Esophagus squamous epithelium (tissue), 5 donors: ENCODE measurements at regions not wholly inside any gene's neighbourhood (a gene's known extent, or its start where the extent isn't known, plus 50 kb on each side); places are given as distances from the start of the nearest gene placed in this dataset.

Experiments
- DNase-seq: peaks from one replicate; lab custom pipeline; 2025; lab: John Stamatoyannopoulos, UW
- H3K27ac ChIP-seq, 4 donors: fragments of 200-600 bp; sonication (generic); one replicate each; pipeline ENCODE4 v1.5.1; 2016 to 2019; ENCODE audit warnings: mild to moderate bottlenecking in 1 of 4
- H3K27me3 ChIP-seq, 4 donors: fragments of 200-600 bp; sonication (generic); 1 replicate in 3 of 4; 2 replicates in 1 of 4; pipeline versions ENCODE4 v1.5.1 to v1.6.0; 2017 to 2021; ENCODE audit warnings: antibody characterized with exemption in 1 of 4
- H3K36me3 ChIP-seq, 3 donors: fragments of 200-600 bp; sonication (generic); one replicate each; pipeline ENCODE4 v1.5.1; 2016 to 2019
- H3K4me1 ChIP-seq, 3 donors: fragments of 200-600 bp; sonication (generic); one replicate each; pipeline ENCODE4 v1.5.1; 2017 to 2019
- H3K4me3 ChIP-seq, 4 donors: fragments of 200-600 bp; sonication (generic); 1 replicate in 3 of 4; 2 replicates in 1 of 4; pipeline ENCODE4 v1.5.1; 2016 to 2019; ENCODE audit warnings: mild to moderate bottlenecking in 2 of 4, moderate library complexity in 1 of 4
- H3K9me3 ChIP-seq, 3 donors: fragments of 200-600 bp; sonication (generic); one replicate each; pipeline ENCODE4 v1.5.1; 2016 to 2019
- CTCF ChIP-seq, 6 experiments: fragments of 450-650 bp in 4 of 6; fragments of 200-600 bp in 2 of 6; sonication (generic) in 2 of 6; IDR thresholded peaks; one replicate each; pipeline ENCODE4 v1.5.1; 2016 to 2019; ENCODE audit warnings: antibody characterized with exemption in 6 of 6, mild to moderate bottlenecking in 4 of 6, moderate library complexity in 4 of 6
- POLR2A ChIP-seq, 4 donors: fragments of 450-650 bp; IDR thresholded peaks; one replicate each; pipeline ENCODE4 v1.6.1; 2017; ENCODE audit warnings: antibody characterized with exemption in 4 of 4, mild to moderate bottlenecking in 4 of 4, moderate library complexity in 3 of 4
- WGBS, 2 donors: methylation state at CpG; one replicate each; pipeline ENCODE4 v1.1.5; 2018; 5-methylcytosine and 5-hydroxymethylcytosine counted together
- intact Hi-C: fragments of 100-400 bp; cut with DNase I; formaldehyde crosslinking; loops from one replicate; pipeline ENCODE4 v1.15.0; 2022
- donor health status: DM: yes; HTN: yes; CAD: no.

- intact Hi-C loops, result no loop called here
- H3K4me1 ChIP-seq, result peaks cover 0 to 4% (median 0%) of the 10 kb centered on the region in 3 donors
- peak in 5 of 6 experiments; percentile 34 to 57 (median 42) for TF ChIP-seq CTCF (IDR thresholded peaks at IDR 0.05)
- no peak for TF ChIP-seq POLR2A (IDR thresholded peaks at IDR 0.05)
Measured at GRCh38 chr6:144931172-144932035, 646.3 kb downstream of the UTRN start.

DNA sequence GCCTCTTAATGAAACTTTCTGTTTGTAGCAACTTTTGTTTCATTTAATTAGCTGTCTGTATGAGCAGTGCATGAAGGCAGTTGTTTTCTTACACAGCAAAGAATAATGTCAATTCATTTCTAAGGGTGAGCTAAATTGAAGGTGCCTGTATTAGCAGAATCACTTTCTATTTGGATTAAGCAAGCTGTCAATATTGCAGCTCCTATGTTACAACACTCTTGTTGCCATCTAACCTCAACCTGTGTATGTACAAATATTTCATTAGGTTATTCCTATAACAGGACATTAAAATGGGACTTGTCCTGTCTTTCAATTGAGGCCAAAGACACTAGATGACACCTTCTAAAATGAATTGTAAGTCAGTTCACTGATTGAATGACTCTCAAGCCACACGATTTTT, 647.5 kb downstream of the UTRN start:
- TF ChIP-seq POLR2A (IDR thresholded peaks at IDR 0.05), result no peak
- TF ChIP-seq CTCF (IDR thresholded peaks at IDR 0.05), result no peak
- Histone ChIP-seq H3K27ac (no peak overlapping the region), H3K4me3 (no peak overlapping the region), H3K27me3 (no peaks in the 10 kb centered on the region), H3K36me3 (no peaks in the 10 kb centered on the region), H3K4me1 (peaks cover 0 to 4% (median 0%) of the 10 kb centered on the region in 3 donors), H3K9me3 (no peaks in the 10 kb centered on the region)
- no peak for DNase-seq
- 80 to 100% methylated on average over 1 of the region's 1 CpG for WGBS, 2 donors
- intact Hi-C loops, result no loop called here

More at GRCh38 chr6:144931172-144932035, 646.3 kb downstream of the UTRN start:
- Histone ChIP-seq H3K27ac (no peak overlapping the region), H3K36me3 (no peaks in the 10 kb centered on the region), H3K9me3 (no peaks in the 10 kb centered on the region), H3K4me3 (no peak overlapping the region), H3K27me3 (no peaks in the 10 kb centered on the region)
- 53 to 54% methylated on average over 6 of the region's 6 CpGs for WGBS, 2 donors
- no peak for DNase-seq

DNA sequence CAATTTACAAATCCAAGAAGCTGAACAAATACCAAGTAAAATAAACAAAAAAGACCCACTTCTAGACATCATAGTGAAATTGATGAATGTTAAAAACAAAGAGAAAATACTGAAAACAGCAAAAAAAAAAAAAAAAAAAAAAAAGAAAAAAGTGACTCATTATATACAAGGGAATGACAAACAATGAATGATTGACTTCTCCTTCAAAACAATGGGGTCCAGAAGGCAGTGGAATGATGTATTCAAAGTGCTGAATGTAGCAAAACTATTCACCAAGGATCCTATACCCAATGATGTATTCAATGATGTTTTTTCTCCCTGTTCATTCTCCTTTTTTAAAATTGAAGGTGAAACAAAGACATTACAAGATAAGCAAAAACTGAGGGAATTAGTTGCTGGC, 650.0 kb downstream of the UTRN start:
- TF ChIP-seq CTCF (IDR thresholded peaks at IDR 0.05), result no peak
- TF ChIP-seq POLR2A (IDR thresholded peaks at IDR 0.05), result no peak
- H3K4me1 ChIP-seq, result peaks cover 0 to 4% (median 0%) of the 10 kb centered on the region in 3 donors
- H3K9me3 ChIP-seq, result no peaks in the 10 kb centered on the region
- intact Hi-C loops, result no loop called here
- no peak for DNase-seq
- H3K27me3 ChIP-seq, result no peaks in the 10 kb centered on the region
- no peak overlapping the region for H3K4me3 ChIP-seq
- no peak overlapping the region for H3K27ac ChIP-seq
- H3K36me3 ChIP-seq, result no peaks in the 10 kb centered on the region

- Histone ChIP-seq H3K9me3 (no peaks in the 10 kb centered on the region), H3K27ac (no peak overlapping the region), H3K27me3 (no peaks in the 10 kb centered on the region), H3K36me3 (no peaks in the 10 kb centered on the region), H3K4me3 (no peak overlapping the region), H3K4me1 (peaks cover 0 to 4% (median 0%) of the 10 kb centered on the region in 3 donors)
- WGBS, 2 donors, result 40 to 67% methylated on average over 1 of the region's 1 CpG
- no peak for TF ChIP-seq POLR2A (IDR thresholded peaks at IDR 0.05)
- TF ChIP-seq CTCF (IDR thresholded peaks at IDR 0.05), result no peak
- intact Hi-C loops, result no loop called here
- DNase-seq, result no peak
Measured at GRCh38 chr6:144935661-144936060, 650.5 kb downstream of the UTRN start.

GRCh38 chr6:144936764-144937163, 651.6 kb downstream of the UTRN start:
- DNase-seq, result no peak
- Histone ChIP-seq H3K36me3 (no peaks in the 10 kb centered on the region), H3K27ac (no peak overlapping the region), H3K4me1 (peaks cover 0 to under 1% (median 0%) of the 10 kb centered on the region in 3 donors), H3K4me3 (no peak overlapping the region), H3K9me3 (no peaks in the 10 kb centered on the region), H3K27me3 (no peaks in the 10 kb centered on the region)
- TF ChIP-seq POLR2A (IDR thresholded peaks at IDR 0.05) (no peak), CTCF (IDR thresholded peaks at IDR 0.05) (no peak)
- intact Hi-C loops, result no loop called here
- 67 to 79% methylated on average over 2 of the region's 2 CpGs for WGBS, 2 donors
